Neural progenitor cell (in vitro differentiated cells): ENCODE measurements at regions not wholly inside any gene's neighbourhood (a gene's known extent, or its start where the extent isn't known, plus 50 kb on each side); places are given as distances from the start of the nearest gene placed in this dataset.

ENCODE experiments used
- EZH2phosphoT487 ChIP-seq: fragments of 200-600 bp; sonication (generic); IDR thresholded peaks from 2 replicates; pipeline ENCODE4 v1.6.1; 2017; ENCODE audit warnings: antibody characterized with exemption
- TF ChIP-seq, protein P1 (sequence below): fragments of 200-600 bp; sonication (generic); IDR thresholded peaks from 2 replicates; pipeline ENCODE4 v1.5.1; 2017; ENCODE audit warnings: antibody characterized with exemption, mild to moderate bottlenecking

GRCh38 chr9:108074900-108075299, 585.3 kb upstream of the KLF4 start:
- TF ChIP-seq, protein P1, sequence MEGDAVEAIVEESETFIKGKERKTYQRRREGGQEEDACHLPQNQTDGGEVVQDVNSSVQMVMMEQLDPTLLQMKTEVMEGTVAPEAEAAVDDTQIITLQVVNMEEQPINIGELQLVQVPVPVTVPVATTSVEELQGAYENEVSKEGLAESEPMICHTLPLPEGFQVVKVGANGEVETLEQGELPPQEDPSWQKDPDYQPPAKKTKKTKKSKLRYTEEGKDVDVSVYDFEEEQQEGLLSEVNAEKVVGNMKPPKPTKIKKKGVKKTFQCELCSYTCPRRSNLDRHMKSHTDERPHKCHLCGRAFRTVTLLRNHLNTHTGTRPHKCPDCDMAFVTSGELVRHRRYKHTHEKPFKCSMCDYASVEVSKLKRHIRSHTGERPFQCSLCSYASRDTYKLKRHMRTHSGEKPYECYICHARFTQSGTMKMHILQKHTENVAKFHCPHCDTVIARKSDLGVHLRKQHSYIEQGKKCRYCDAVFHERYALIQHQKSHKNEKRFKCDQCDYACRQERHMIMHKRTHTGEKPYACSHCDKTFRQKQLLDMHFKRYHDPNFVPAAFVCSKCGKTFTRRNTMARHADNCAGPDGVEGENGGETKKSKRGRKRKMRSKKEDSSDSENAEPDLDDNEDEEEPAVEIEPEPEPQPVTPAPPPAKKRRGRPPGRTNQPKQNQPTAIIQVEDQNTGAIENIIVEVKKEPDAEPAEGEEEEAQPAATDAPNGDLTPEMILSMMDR = no peak
- TF ChIP-seq EZH2phosphoT487 = no peak
